ENCODE measurements at regions not wholly inside any gene's neighbourhood (a gene's known extent, or its start where the extent isn't known, plus 50 kb on each side); places are given as distances from the start of the nearest gene placed in this dataset.
"Not testable (repeated sequence)": the region's sequence is repeated elsewhere in the genome, so short reads cannot be mapped to it uniquely, and the experiment has no call there.

GRCh38 chr9:82778923-82779322 is 284.0 kb downstream of the RASEF start:
- TF ChIP-seq PAX5 (IDR thresholded peaks at IDR 0.05; ENCODE audit: insufficient read depth, low read length, severe bottlenecking); POLR2AphosphoS5 (IDR thresholded peaks at IDR 0.05; ENCODE audit: low read depth, low read length); POU2F2 (IDR thresholded peaks at IDR 0.05; ENCODE audit: low read depth, low read length); SPI1 (IDR thresholded peaks at IDR 0.05; ENCODE audit: low read depth, low read length); POLR2A (IDR thresholded peaks at IDR 0.05; ENCODE audit: low read depth, low read length): not testable (repeated sequence)

All from GM12891 (cell line).